ENCODE measurements at regions not wholly inside any gene's neighbourhood (a gene's known extent, or its start where the extent isn't known, plus 50 kb on each side); places are given as distances from the start of the nearest gene placed in this dataset.

- H3K4me1 Mint-ChIP-seq: no peaks in the 10 kb centered on the region
- Histone ChIP-seq H4K5ac (ENCODE audit: insufficient read length, low read depth, low read length) (no peak overlapping the region), H4K20me1 (ENCODE audit: control insufficient read depth, insufficient read depth, insufficient read length) (no peaks in the 10 kb centered on the region), H3K4ac (ENCODE audit: low read depth, low read length) (no peak overlapping the region), H4K8ac (replicated peaks; ENCODE audit: insufficient read length, low read depth, low read length) (no peak overlapping the region), H3K23me2 (ENCODE audit: insufficient read length, low read depth, low read length, poor library complexity, severe bottlenecking) (no peaks in the 10 kb centered on the region), H2BK5ac (ENCODE audit: insufficient read length, low read length) (no peak overlapping the region), H3K79me2 (ENCODE audit: insufficient read depth, low read length) (no peaks in the 10 kb centered on the region), H2BK120ac (ENCODE audit: low read depth, low read length, poor library complexity, severe bottlenecking) (no peak overlapping the region), H3K18ac (ENCODE audit: insufficient read length, low read depth, low read length) (no peak overlapping the region), H3K4me1 (ENCODE audit: insufficient read depth, low read length) (no peaks in the 10 kb centered on the region), H3K4me2 (ENCODE audit: insufficient read depth, insufficient read length, low read length) (no peak overlapping the region), H3K79me1 (ENCODE audit: insufficient read depth, low read depth, low read length, poor library complexity, severe bottlenecking) (no peaks in the 10 kb centered on the region), H3K14ac (ENCODE audit: insufficient read depth, low read length) (no peak overlapping the region), H2AFZ (ENCODE audit: low read length) (no peak overlapping the region), H3T11ph (ENCODE audit: low read length) (no peak overlapping the region), H2AK5ac (ENCODE audit: insufficient read length, low read length) (no peak overlapping the region), H4K91ac (ENCODE audit: insufficient read length, low read depth, low read length) (no peak overlapping the region), H3K9ac (ENCODE audit: extremely low read depth, insufficient read length, low read length) (no peak overlapping the region), H3K27ac (ENCODE audit: insufficient read length, low read depth, low read length) (no peak overlapping the region), H2BK20ac (ENCODE audit: low read depth, low read length, poor library complexity, severe bottlenecking) (no peak overlapping the region), H2BK15ac (ENCODE audit: low read depth, low read length) (no peak overlapping the region), H2BK12ac (ENCODE audit: insufficient read length, low read depth, low read length) (no peak overlapping the region), H3K23ac (ENCODE audit: insufficient read length, low read depth, low read length) (no peak overlapping the region), H3K56ac (ENCODE audit: insufficient read length, low read depth, low read length) (no peak overlapping the region), H3K27me3 (ENCODE audit: insufficient read depth, low read length) (no peaks in the 10 kb centered on the region), H3K9me3 (ENCODE audit: control insufficient read depth, low read depth, low read length) (no peaks in the 10 kb centered on the region)
- H3K36me3 Mint-ChIP-seq (ENCODE audit: insufficient read depth in 1 of 3, low read depth in 3 of 3): peaks cover 3 to 13% (median 10%) of the 10 kb centered on the region in 3 experiments; a peak in 6 of 7 replicates
- DNase-seq: no peak
- H3K9me3 Mint-ChIP-seq: peaks cover 10 to 17% of the 10 kb centered on the region in 2 experiments
- no peak overlapping the region for H3K4me3 Mint-ChIP-seq
- WGBS (ENCODE audit: extremely low coverage, insufficient read length, low lambda C conversion rate): no CpG with 5 or more reads among the region's 1 CpG
- H3K27ac Mint-ChIP-seq: no peak overlapping the region
- TF ChIP-seq, protein P1, sequence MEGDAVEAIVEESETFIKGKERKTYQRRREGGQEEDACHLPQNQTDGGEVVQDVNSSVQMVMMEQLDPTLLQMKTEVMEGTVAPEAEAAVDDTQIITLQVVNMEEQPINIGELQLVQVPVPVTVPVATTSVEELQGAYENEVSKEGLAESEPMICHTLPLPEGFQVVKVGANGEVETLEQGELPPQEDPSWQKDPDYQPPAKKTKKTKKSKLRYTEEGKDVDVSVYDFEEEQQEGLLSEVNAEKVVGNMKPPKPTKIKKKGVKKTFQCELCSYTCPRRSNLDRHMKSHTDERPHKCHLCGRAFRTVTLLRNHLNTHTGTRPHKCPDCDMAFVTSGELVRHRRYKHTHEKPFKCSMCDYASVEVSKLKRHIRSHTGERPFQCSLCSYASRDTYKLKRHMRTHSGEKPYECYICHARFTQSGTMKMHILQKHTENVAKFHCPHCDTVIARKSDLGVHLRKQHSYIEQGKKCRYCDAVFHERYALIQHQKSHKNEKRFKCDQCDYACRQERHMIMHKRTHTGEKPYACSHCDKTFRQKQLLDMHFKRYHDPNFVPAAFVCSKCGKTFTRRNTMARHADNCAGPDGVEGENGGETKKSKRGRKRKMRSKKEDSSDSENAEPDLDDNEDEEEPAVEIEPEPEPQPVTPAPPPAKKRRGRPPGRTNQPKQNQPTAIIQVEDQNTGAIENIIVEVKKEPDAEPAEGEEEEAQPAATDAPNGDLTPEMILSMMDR (conservative IDR thresholded peaks at IDR 0.05): no peak
- no peaks in the 10 kb centered on the region; the same call in 1 of the 2 replicates for H3K27me3 Mint-ChIP-seq (ENCODE audit: low read depth)
Observed at GRCh38 chrX:117053260-117053659, 590.5 kb upstream of the CT83 start.
